Left renal cortex interstitium (tissue), 4 donors: ENCODE measurements at regions not wholly inside any gene's neighbourhood (a gene's known extent, or its start where the extent isn't known, plus 50 kb on each side); places are given as distances from the start of the nearest gene placed in this dataset.

Experiments used
- DNase-seq, 4 donors: peaks; one replicate each; pipeline ENCODE4 v3.0.0-alpha.2; 2013; ENCODE audit warnings: low read depth in 4 of 4, low spot score in 2 of 4, missing footprints in 1 of 4

DNA sequence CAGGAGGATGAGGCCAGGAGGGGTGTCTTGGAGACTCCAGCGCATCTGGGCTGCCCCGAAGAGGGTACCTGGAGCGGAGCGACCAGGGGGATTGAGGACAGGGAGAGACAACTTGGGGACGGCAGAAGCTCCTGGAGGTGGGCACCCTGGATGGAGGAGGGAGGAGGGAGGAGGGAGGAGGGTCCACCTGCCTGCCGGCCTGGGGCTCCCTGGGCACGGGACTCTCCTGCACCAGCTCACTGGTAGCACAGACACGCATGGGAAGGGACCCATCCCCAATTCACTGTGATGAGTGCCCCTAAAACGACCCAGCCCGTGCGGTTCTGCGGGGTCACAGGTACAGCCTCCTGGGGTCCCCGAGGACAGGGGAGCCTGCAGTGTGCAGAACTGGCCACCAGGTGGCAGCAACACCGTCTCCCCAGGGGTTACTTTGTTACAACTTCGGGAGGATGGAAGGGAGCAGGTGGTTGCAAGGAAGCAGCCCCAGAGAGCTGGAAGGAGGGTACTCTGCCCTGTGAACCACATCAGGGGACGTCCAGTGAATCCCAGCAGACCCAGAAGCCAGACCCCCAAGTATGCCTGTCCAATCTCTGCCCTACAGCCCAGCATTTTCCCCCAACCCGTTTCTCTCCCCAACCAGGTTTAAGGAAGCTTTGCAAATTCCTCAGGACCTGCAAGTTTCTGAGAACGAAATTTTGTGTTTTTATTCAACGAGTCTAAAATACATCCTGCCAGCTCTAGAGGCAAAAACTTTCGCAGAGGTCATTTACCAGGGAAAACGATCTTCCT is 482.4 kb downstream of the NPHP4 start:
- DNase-seq = peak in 1 of 4 donors; percentile 34

DNA sequence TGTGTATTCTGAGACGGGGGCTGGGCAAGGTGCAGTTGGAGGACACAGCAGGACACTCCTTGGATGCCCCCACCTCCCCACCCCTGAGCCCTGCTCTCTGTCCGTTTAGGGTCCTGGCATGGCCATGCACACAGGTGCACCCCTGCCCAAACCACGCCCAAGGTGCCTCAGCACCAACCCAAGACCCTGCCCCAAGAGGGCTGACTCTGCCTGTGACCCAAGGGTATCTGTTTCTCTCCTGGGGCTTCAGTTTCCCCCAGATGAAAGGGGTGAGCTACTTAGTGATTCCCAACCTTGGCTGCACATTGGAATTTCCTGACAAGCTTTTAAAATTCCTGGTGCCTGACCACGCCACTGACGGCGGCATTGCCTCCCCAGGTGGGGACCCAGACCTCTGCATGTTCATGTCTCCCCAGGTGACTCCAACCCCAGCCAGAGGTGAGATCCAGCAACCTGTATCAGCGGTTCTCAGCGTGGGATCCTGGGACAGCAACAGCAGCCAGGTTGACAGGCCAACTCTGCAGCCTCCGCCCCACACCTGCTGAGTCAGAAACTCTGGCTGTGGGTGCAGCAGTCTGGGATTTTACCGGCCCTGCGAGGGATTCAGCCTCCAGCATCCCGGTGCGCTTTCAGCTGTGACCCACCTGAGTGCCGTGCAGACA is 483.4 kb downstream of the NPHP4 start:
- no peak for DNase-seq

DNA sequence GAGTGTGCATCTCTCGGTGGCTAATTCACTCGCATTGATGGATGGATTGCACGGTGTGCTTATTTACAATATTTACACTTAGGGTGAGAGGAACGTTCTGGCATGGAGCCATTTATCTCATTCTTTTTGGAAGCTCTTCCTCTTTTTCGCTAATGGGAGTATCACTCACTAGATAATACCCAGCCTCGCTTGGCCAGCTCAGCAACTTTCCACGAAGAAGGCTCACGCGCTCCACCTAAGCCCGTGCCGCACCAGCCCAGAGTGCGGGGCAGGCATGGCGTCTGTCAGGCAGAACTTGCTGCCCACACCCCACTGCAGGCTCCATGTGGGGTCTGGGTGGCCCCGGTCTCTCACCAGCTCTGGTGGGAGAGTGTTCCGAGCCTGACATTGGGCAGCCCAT is 484.9 kb downstream of the NPHP4 start:
- DNase-seq = no peak

DNA sequence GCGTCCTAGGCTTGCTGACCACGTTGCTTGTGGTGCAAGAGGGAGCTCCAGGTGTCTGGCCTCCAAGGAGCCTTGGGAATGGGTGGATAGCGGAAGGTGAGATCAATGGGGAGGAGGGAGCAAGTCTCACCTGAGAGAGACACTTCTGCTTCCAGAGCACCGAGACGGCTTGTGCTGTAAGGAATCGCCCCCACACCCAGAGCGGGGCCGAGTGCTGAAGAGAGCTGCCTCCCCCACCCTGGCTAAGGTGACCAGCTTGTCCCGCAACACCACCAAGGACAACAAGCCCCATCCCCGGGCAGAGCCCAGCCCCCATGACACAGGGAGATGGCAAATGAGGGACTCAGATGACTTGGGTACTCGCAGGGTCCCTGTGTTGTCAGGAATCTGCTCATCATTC is 485.6 kb downstream of the NPHP4 start:
- no peak for DNase-seq

- no peak for DNase-seq
Observed at GRCh38 chr1:5505944-5506343, 486.3 kb downstream of the NPHP4 start.

DNA sequence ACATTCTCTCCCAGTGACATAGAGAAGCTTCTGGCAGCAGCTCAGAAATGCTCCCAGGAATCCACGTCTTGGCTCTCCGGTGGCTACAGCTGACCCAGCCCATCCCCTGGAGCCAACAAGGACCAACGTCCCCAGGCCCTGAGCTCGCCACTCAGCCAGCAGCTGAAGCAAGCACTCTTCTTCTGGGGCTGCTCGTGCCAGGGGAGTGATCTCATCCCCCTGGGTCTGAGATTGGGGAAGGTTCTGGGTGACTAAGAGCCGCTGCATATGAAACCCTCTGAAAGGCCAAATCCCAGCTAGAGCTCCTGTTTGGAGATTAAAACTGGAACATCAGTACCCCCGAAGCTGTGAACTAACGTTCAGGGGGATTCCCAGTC is 487.9 kb downstream of the NPHP4 start:
- DNase-seq = no peak

- DNase-seq = no peak
Observed at GRCh38 chr1:5503556-5504363, 488.5 kb downstream of the NPHP4 start.

DNA sequence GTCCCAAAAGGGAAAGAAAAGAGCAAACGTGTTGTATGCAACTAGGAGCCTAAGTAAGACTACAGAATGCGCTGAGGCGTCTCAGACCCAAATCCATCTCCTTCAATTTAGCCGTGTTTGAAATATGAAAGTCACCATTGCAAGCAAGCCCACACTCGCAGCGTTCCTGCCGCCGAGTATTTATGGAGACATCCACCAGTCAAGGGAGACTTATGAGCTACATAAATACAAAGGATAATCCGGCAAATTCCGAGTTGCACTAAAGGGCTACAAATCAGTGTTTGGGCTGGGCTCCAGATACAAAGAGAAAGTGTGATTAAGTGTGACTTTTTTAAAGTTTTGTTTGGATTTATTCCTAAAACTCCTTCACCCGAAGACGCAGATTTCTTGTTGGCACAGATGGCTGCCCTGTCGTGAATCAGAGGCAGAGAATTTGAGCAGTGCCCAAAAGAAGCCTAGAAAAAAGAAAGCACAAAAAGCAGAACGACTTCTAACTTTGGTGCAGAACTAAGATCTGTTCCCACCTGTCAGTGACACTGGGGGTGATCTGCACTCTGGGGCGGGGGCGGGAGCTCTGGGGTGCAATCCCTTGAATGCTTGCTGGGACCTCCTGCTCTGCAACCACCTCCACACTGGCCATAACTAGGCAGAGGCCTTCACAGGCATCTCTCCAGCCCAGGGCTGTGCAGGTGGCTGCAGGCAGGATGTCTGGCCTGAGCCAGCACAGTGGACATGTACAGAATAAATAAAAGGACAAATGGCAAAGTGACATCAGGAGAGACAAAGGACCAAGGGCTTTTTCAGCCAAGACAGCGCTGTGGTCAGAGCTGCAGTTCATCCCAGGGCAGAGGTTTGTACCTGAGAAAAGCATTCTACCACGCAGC is 489.7 kb downstream of the NPHP4 start:
- DNase-seq = no peak

DNA sequence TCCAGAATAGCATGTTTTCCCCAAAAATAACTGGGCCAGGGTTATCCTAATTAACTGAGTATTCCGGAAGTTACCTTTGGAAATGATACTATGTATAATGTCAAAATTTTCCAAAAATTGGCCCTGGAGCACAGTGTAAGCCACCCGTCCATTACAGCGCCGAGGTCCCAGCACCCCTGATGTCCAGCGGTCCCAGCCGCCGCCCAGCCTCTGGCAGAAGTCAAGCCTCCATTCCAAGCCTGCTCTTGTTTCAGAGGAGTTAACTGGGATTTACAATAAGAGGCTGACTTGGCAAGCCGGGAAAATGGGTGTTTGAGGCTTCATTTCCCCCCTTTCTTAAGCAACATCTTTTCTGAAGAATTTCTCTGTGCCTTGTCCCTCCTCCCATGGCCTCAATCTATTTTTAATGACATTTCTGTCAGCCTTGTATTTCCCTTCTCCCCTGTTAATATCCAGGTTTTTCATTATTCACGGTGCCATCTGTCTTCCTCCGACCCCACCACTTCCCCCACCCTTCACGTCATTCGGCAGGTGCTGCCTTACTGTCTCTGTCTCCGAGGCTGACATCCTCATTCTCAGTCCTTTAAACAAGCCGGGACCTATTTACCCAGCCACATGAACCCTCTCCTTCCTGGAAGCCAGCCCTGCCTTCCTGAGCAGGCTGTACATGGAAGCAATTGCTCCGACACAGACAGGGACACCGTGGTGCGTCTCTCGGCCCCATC is 490.9 kb downstream of the NPHP4 start:
- DNase-seq = no peak

- DNase-seq = no peak
Observed at GRCh38 chr1:5500541-5500940, 491.7 kb downstream of the NPHP4 start.

GRCh38 chr1:5497503-5497902 is 494.7 kb downstream of the NPHP4 start:
- DNase-seq = no peak

DNA sequence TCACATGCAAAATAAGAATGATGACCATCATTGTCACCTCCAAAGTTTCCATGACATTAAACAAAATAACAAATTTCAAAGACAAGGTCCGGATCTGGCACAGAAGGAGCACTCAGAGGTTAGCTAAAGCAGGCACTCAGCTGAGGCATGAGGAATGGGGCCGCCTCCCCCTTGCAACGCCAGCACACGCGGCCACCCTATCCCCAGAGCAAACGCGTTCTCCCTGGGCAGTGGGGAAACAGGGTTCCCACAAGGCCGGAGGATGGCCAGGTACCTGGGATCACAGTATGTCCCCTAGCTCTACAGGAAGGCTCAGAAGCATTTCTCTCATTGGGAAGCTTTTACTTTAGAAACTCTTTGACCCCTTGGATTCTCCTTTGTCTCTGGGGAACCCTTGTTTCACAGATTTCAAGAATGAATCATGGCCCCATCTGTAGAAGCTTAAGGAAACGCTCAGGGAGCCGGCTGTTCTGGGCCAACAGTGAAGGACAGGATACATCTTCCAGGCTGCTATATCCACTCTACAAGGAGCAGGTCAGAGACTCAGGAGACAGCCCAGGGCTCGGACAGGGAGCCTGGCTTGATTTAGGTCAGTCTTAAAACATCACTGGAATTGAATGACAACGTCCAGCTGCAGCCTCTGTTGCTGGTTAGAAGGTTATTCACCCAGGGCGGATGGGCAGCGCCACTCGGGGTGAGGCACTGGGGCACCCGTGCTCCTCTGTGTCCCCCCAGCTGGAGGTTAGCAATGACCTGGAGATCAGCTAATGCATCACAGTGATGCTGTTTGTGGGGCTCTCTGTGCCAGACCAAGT is 496.4 kb downstream of the NPHP4 start:
- no peak for DNase-seq

- no peak for DNase-seq
Observed at GRCh38 chr1:5494518-5494917, 497.7 kb downstream of the NPHP4 start.

GRCh38 chr1:5493851-5494311 is 498.3 kb downstream of the NPHP4 start:
- DNase-seq = no peak

DNA sequence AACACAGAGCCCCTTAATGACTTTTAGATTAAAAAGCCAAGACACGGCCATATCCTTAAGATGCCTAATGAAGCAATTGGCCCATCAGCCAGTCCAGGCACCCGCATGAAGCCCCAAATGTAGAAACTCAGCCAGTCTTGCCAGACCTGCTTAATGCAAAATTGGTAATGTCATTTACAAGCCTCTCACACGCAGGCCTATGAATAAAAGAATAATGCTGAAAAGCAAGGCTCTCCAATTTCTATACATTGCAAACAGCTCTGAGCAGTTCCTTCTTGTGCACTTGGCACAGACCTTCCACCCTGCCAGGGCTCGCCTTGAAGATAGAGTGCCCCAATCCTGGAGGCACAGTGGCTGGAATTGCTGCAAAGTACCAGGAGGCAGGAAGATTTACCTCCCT is 498.9 kb downstream of the NPHP4 start:
- DNase-seq = no peak

DNA sequence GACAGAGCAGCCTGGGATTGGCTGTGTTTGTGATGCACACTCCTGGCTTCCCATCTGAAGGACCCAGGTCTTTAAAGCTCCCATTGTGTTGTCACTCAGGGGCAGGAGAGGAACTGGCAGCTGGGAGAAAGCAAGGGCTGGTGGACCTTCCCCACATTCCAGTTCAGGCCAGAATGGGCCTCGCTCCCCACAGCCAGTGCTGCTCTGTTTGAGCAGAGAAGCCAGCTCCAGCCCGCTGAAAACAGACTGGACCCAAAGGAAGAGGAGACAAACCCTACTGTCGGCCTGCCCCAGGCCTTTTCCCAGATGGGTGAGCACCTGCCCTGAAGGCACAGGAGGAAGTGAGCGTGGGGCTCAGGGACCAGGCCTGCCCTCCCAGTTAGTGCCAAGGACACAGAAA is 499.4 kb downstream of the NPHP4 start:
- no peak for DNase-seq

DNA sequence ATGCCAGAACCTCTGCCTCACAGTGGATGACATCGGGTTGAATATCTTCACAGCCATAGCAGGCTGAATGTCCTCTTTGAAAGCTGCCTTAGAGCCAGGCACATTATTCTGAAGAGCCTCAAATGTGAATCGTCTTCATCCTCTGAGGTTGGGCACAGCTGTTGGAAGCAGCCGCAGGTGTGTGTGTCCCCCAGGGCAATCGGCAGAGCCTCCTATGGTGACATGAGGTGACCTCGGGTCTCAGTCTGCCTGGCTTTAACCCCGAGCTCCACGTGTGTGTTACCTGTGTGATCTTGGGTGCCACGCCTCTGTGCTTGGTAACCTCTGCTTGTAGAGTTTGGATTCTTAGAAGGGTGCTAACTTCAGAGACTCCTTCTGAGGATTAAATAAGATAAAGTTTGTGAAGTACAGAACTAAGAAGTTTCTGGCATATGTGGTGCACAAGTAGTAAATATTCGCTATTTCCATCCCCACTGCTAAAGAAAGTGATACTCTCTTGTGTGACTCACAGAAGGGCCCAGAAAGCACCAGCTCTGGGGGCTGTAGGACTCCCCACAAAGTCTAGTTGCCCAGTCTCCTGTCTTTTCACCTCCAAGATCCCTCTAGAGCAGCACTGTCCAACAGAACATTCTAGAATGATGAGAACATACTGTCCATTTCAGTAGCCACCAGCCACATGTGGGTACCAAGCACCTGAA is 500.9 kb downstream of the NPHP4 start:
- no peak for DNase-seq

GRCh38 chr1:5490635-5491034 is 501.6 kb downstream of the NPHP4 start:
- DNase-seq = no peak
